GM12878 (cell line): ENCODE measurements at regions not wholly inside any gene's neighbourhood (a gene's known extent, or its start where the extent isn't known, plus 50 kb on each side); places are given as distances from the start of the nearest gene placed in this dataset.

ENCODE experiments used
- BACH1 ChIP-seq: fragments of 450-650 bp; IDR thresholded peaks from 2 replicates; pipeline ENCODE4 v1.6.1; 2017; ENCODE audit warnings: mild to moderate bottlenecking, borderline replicate concordance
- BRCA1 ChIP-seq: IDR thresholded peaks from 2 replicates; pipeline ENCODE4 v1.6.1; 2011; ENCODE audit warnings: low read depth, low read length, improper control_type of control experiment
- CBX5 ChIP-seq: sonication (generic); IDR thresholded peaks from 2 replicates; pipeline ENCODE4 v1.6.1; 2016; ENCODE audit warnings: low read depth, moderate library complexity, mild to moderate bottlenecking, inconsistent platforms
- CHD2 ChIP-seq: IDR thresholded peaks from 2 replicates; pipeline ENCODE4 v1.6.1; 2011; ENCODE audit warnings: low read depth, low read length, improper control_type of control experiment, borderline replicate concordance
- FOXM1 ChIP-seq: IDR thresholded peaks from 2 replicates; pipeline ENCODE4 v1.6.1; 2012; ENCODE audit warnings: low read depth, mild to moderate bottlenecking, inconsistent platforms, low read length, moderate library complexity
- IKZF2 ChIP-seq, 2 experiments: fragments of 450-650 bp; IDR thresholded peaks; 2 replicates each; pipeline ENCODE4 v1.6.1; 2017; ENCODE audit warnings: mild to moderate bottlenecking in 2 of 2, moderate library complexity in 2 of 2
- JUND ChIP-seq: IDR thresholded peaks from 2 replicates; pipeline ENCODE4 v1.6.1; 2012; ENCODE audit warnings: low read depth, mild to moderate bottlenecking, low read length, improper control_type of control experiment, moderate library complexity
- MYB ChIP-seq: fragments of 150-350 bp; IDR thresholded peaks from 2 replicates; pipeline ENCODE4 v1.6.1; 2014; ENCODE audit warnings: mild to moderate bottlenecking, low read depth, low read length, borderline replicate concordance
- MYC ChIP-seq: IDR thresholded peaks from 2 replicates; pipeline ENCODE4 v1.6.1; 2011; ENCODE audit warnings: mild to moderate bottlenecking, low read length, moderate library complexity, inconsistent platforms; ENCODE audit not compliant: insufficient read depth, insufficient replicate concordance, insufficient read length, severe bottlenecking
- NFIC ChIP-seq: IDR thresholded peaks from 2 replicates; pipeline ENCODE4 v1.6.1; 2012; ENCODE audit warnings: low read depth, mild to moderate bottlenecking, inconsistent platforms, low read length, moderate library complexity
- NFYB ChIP-seq: IDR thresholded peaks from 2 replicates; pipeline ENCODE4 v1.6.1; 2011; ENCODE audit warnings: low read depth, mild to moderate bottlenecking, low read length, improper control_type of control experiment, moderate library complexity; ENCODE audit not compliant: insufficient read depth
- PAX8 ChIP-seq: fragments of 450-650 bp; IDR thresholded peaks from 2 replicates; pipeline ENCODE4 v1.6.1; 2017; ENCODE audit warnings: mild to moderate bottlenecking, moderate library complexity
- RBBP5 ChIP-seq: fragments of 200-600 bp; sonication (generic); conservative IDR thresholded peaks from 2 replicates; pipeline ENCODE4 v1.6.1; 2016
- RFX5 ChIP-seq: IDR thresholded peaks from 2 replicates; pipeline ENCODE4 v1.6.1; 2011; ENCODE audit warnings: low read depth, low read length, improper control_type of control experiment
- SMAD5 ChIP-seq: IDR thresholded peaks from 2 replicates; pipeline ENCODE4 v1.6.1; 2016; ENCODE audit warnings: antibody characterized with exemption, low read depth
- SMARCA5 ChIP-seq: fragments of 450-650 bp; IDR thresholded peaks from 2 replicates; pipeline ENCODE4 v1.6.1; 2017; ENCODE audit warnings: mild to moderate bottlenecking
- SPI1 ChIP-seq: IDR thresholded peaks from 2 replicates; pipeline ENCODE4 v1.6.1; 2011; ENCODE audit warnings: low read depth, mild to moderate bottlenecking, low read length, moderate library complexity, borderline replicate concordance; ENCODE audit not compliant: insufficient read depth
- SREBF1 ChIP-seq: IDR thresholded peaks from 2 replicates; pipeline ENCODE4 v1.6.1; 2012; ENCODE audit warnings: mild to moderate bottlenecking, low read length
- SREBF2 ChIP-seq: IDR thresholded peaks from 2 replicates; pipeline ENCODE4 v1.6.1; 2012; ENCODE audit warnings: mild to moderate bottlenecking, low read length
- SRF ChIP-seq, 2 experiments: IDR thresholded peaks; 2 replicates each; pipeline ENCODE4 v1.6.1; 2011; ENCODE audit warnings: low read depth in 2 of 2, low read length in 2 of 2, mild to moderate bottlenecking in 1 of 2, moderate library complexity in 1 of 2
- TCF12 ChIP-seq: IDR thresholded peaks from 2 replicates; pipeline ENCODE4 v1.6.1; 2011; ENCODE audit warnings: low read depth, mild to moderate bottlenecking, low read length
- TCF3 ChIP-seq: IDR thresholded peaks from 2 replicates; pipeline ENCODE4 v1.6.1; 2012; ENCODE audit warnings: low read depth, mild to moderate bottlenecking, low read length, borderline replicate concordance; ENCODE audit not compliant: insufficient read depth
- TCF7 ChIP-seq: IDR thresholded peaks from 2 replicates; pipeline ENCODE4 v1.6.1; 2014; ENCODE audit warnings: antibody characterized with exemption, borderline replicate concordance
- WRNIP1 ChIP-seq: IDR thresholded peaks from 2 replicates; pipeline ENCODE4 v1.6.1; 2011; ENCODE audit warnings: low read depth, low read length, improper control_type of control experiment, borderline replicate concordance
- TF ChIP-seq, protein P1 (sequence below): fragments of 450-650 bp; IDR thresholded peaks from 2 replicates; pipeline ENCODE4 v1.6.1; 2016; ENCODE audit warnings: mild to moderate bottlenecking
- TF ChIP-seq, protein P2 (sequence below): IDR thresholded peaks from 2 replicates; pipeline ENCODE4 v1.6.1; 2011; ENCODE audit warnings: low read depth, low read length, improper control_type of control experiment, borderline replicate concordance
- TF ChIP-seq, protein P3 (sequence below): IDR thresholded peaks from 2 replicates; pipeline ENCODE4 v1.6.1; 2012; ENCODE audit warnings: low read depth, low read length, improper control_type of control experiment
- TF ChIP-seq, protein P4 (sequence below): IDR thresholded peaks from 2 replicates; pipeline ENCODE4 v1.6.1; 2012; ENCODE audit warnings: low read depth, low read length, improper control_type of control experiment

DNA sequence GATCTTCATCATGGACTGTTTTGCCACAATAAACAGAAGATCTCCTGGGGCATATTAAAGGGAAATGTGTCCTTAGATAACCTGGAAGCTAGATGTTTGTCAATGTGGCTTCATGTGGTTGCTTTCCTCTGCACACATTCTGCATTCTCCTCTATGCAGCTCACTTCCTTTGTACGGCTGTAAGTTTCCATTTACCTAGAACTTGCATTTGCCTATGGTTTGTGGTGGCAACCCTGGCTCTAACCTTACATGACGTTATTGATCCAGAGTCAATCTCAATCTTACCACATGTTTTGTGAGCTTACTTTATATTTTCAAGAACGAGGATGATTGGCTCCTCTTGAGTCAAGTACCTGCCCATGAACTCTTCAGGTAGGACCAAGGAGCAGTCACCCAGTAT lies 863.1 kb downstream of the MAFB start (continued):
- TF ChIP-seq RBBP5 (no peak), SRF (IDR thresholded peaks at IDR 0.05; ENCODE audit: low read depth in 2 of 2, low read length in 2 of 2) (no peak), TCF7 (no peak), BRCA1 (no peak), NFYB (no peak), PAX8 (no peak), SREBF1 (no peak), CBX5 (no peak), MYC (no peak), WRNIP1 (no peak), JUND (no peak), TCF3 (no peak), SREBF2 (no peak), FOXM1 (no peak), TCF12 (no peak), RFX5 (no peak), SMAD5 (no peak), IKZF2 (IDR thresholded peaks at IDR 0.05) (peak in 1 of 2 experiments; percentile 35; a peak in 1 of 4 replicates), BACH1 (no peak), CHD2 (no peak), NFIC (no peak), SMARCA5 (no peak), MYB (no peak), SPI1 (peak; percentile 47; the same call in 1 of the 2 replicates)
- TF ChIP-seq, protein P1, sequence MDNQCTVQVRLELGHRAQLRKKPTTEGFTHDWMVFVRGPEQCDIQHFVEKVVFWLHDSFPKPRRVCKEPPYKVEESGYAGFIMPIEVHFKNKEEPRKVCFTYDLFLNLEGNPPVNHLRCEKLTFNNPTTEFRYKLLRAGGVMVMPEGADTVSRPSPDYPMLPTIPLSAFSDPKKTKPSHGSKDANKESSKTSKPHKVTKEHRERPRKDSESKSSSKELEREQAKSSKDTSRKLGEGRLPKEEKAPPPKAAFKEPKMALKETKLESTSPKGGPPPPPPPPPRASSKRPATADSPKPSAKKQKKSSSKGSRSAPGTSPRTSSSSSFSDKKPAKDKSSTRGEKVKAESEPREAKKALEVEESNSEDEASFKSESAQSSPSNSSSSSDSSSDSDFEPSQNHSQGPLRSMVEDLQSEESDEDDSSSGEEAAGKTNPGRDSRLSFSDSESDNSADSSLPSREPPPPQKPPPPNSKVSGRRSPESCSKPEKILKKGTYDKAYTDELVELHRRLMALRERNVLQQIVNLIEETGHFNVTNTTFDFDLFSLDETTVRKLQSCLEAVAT, result no peak
- TF ChIP-seq, protein P2, sequence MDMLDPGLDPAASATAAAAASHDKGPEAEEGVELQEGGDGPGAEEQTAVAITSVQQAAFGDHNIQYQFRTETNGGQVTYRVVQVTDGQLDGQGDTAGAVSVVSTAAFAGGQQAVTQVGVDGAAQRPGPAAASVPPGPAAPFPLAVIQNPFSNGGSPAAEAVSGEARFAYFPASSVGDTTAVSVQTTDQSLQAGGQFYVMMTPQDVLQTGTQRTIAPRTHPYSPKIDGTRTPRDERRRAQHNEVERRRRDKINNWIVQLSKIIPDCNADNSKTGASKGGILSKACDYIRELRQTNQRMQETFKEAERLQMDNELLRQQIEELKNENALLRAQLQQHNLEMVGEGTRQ, result no peak
- TF ChIP-seq, protein P3, sequence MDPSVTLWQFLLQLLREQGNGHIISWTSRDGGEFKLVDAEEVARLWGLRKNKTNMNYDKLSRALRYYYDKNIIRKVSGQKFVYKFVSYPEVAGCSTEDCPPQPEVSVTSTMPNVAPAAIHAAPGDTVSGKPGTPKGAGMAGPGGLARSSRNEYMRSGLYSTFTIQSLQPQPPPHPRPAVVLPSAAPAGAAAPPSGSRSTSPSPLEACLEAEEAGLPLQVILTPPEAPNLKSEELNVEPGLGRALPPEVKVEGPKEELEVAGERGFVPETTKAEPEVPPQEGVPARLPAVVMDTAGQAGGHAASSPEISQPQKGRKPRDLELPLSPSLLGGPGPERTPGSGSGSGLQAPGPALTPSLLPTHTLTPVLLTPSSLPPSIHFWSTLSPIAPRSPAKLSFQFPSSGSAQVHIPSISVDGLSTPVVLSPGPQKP, result no peak
- TF ChIP-seq, protein P4, sequence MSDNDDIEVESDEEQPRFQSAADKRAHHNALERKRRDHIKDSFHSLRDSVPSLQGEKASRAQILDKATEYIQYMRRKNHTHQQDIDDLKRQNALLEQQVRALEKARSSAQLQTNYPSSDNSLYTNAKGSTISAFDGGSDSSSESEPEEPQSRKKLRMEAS, result no peak
